ENCODE measurements at regions not wholly inside any gene's neighbourhood (a gene's known extent, or its start where the extent isn't known, plus 50 kb on each side); places are given as distances from the start of the nearest gene placed in this dataset.
"Not testable (repeated sequence)": the region's sequence is repeated elsewhere in the genome, so short reads cannot be mapped to it uniquely, and the experiment has no call there.

GRCh38 chr14:106341161-106341560, 814.8 kb downstream of the TMEM121 start:
- not testable (repeated sequence) for TF ChIP-seq EZH2phosphoT487 (IDR thresholded peaks at IDR 0.05; ENCODE audit: insufficient read depth, low read depth); EZH2 (IDR thresholded peaks at IDR 0.05; ENCODE audit: insufficient read depth, poor library complexity, severe bottlenecking)
